LNCAP (cell line): ENCODE measurements at regions not wholly inside any gene's neighbourhood (a gene's known extent, or its start where the extent isn't known, plus 50 kb on each side); places are given as distances from the start of the nearest gene placed in this dataset.

Source experiments
- CTCF ChIP-seq: fragments of 450-650 bp; IDR thresholded peaks from 2 replicates; pipeline ENCODE4 v1.5.1; 2017; ENCODE audit warnings: mild to moderate bottlenecking

GRCh38 chr11:134471087-134471715 lies 59.2 kb upstream of the B3GAT1 start:
- TF ChIP-seq CTCF, result no peak

GRCh38 chr11:134470238-134470637 lies 58.2 kb upstream of the B3GAT1 start:
- no peak for TF ChIP-seq CTCF

- TF ChIP-seq CTCF, result no peak
Observed at GRCh38 chr11:134469627-134470026, 57.6 kb upstream of the B3GAT1 start.

GRCh38 chr11:134468796-134469195 lies 56.8 kb upstream of the B3GAT1 start:
- TF ChIP-seq CTCF, result no peak

GRCh38 chr11:134468081-134468668 lies 56.1 kb upstream of the B3GAT1 start:
- TF ChIP-seq CTCF, result no peak

- no peak for TF ChIP-seq CTCF
Observed at GRCh38 chr11:134466610-134467567, 54.8 kb upstream of the B3GAT1 start.

GRCh38 chr11:134466156-134466555 lies 54.1 kb upstream of the B3GAT1 start:
- TF ChIP-seq CTCF, result no peak
